ENCODE measurements at regions not wholly inside any gene's neighbourhood (a gene's known extent, or its start where the extent isn't known, plus 50 kb on each side); places are given as distances from the start of the nearest gene placed in this dataset.

GRCh38 chr13:21996049-21996448 lies 325.2 kb downstream of the FGF9 start:
- no peak overlapping the region for H3K4me3 ChIP-seq
- H3K4me1 ChIP-seq (ENCODE audit: insufficient read depth): no peaks in the 10 kb centered on the region
- H3K36me3 ChIP-seq (ENCODE audit: insufficient read depth): no peaks in the 10 kb centered on the region
- Mint-ChIP-seq H3K9me3 (no peaks in the 10 kb centered on the region; the same call in 2 of the 3 replicates), H3K4me3 (no peak overlapping the region), H3K27ac (no peak overlapping the region), H3K27me3 (ENCODE audit: insufficient read depth, low read depth, poor library complexity) (peaks cover 4% of the 10 kb centered on the region), H3K4me1 (no peaks in the 10 kb centered on the region; the same call in 2 of the 3 replicates), H3K36me3 (ENCODE audit: low read depth) (no peaks in the 10 kb centered on the region; the same call in 2 of the 3 replicates)
- no peak overlapping the region for H3K27ac ChIP-seq (ENCODE audit: low read depth)
- ATAC-seq: no peak
- no peaks in the 10 kb centered on the region for H3F3A ChIP-seq (replicated peaks; ENCODE audit: low read depth)
- no peak overlapping the region for H3K4me2 ChIP-seq
- peaks cover 8% of the 10 kb centered on the region; the same call in 1 of the 2 replicates for H3K9me2 ChIP-seq (ENCODE audit: insufficient read depth)
- DNase-seq (ENCODE audit: low spot score): no peak
- no peaks in the 10 kb centered on the region for H4K20me1 ChIP-seq (replicated peaks; ENCODE audit: insufficient read depth)
- no peaks in the 10 kb centered on the region for H3K79me2 ChIP-seq (replicated peaks; ENCODE audit: insufficient read depth)
- H3K27me3 ChIP-seq (ENCODE audit: insufficient read depth): no peaks in the 10 kb centered on the region
- no peak overlapping the region for H2AFZ ChIP-seq
- TF ChIP-seq STAT1 (IDR thresholded peaks at IDR 0.05; ENCODE audit: unreplicated experiment): no peak
- no peak for TF ChIP-seq CTCF (conservative IDR thresholded peaks at IDR 0.05; ENCODE audit: low read depth in 2 of 2)
- TF ChIP-seq ZNF462 (CRISPR knock-in tag; IDR thresholded peaks at IDR 0.05): no peak
- no peak for TF ChIP-seq REST (IDR thresholded peaks at IDR 0.05; ENCODE audit: unreplicated experiment)
- no peak for TF ChIP-seq CREB1 (CRISPR knock-in tag; IDR thresholded peaks at IDR 0.05; ENCODE audit: low read depth)
- no peak for TF ChIP-seq EZH2phosphoT487 (IDR thresholded peaks at IDR 0.05; ENCODE audit: unreplicated experiment)
- no peak for TF ChIP-seq ZNF331 (CRISPR knock-in tag; IDR thresholded peaks at IDR 0.05; ENCODE audit: low read depth)
- TF ChIP-seq POLR2AphosphoS5 (IDR thresholded peaks at IDR 0.05; ENCODE audit: low read depth): no peak
- no peak for TF ChIP-seq EZH2 (IDR thresholded peaks at IDR 0.05; ENCODE audit: low read depth, unreplicated experiment)
- TF ChIP-seq NANOG (IDR thresholded peaks at IDR 0.05; ENCODE audit: borderline replicate concordance): no peak
- TF ChIP-seq, protein P1, sequence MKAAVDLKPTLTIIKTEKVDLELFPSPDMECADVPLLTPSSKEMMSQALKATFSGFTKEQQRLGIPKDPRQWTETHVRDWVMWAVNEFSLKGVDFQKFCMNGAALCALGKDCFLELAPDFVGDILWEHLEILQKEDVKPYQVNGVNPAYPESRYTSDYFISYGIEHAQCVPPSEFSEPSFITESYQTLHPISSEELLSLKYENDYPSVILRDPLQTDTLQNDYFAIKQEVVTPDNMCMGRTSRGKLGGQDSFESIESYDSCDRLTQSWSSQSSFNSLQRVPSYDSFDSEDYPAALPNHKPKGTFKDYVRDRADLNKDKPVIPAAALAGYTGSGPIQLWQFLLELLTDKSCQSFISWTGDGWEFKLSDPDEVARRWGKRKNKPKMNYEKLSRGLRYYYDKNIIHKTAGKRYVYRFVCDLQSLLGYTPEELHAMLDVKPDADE (IDR thresholded peaks at IDR 0.05): no peak
- no peak for TF ChIP-seq ZNF114 (CRISPR knock-in tag; IDR thresholded peaks at IDR 0.05)
- no peak for TF ChIP-seq JUNB (IDR thresholded peaks at IDR 0.05; ENCODE audit: unreplicated experiment)

Data from GM23338 (cell line).